ENCODE measurements at regions not wholly inside any gene's neighbourhood (a gene's known extent, or its start where the extent isn't known, plus 50 kb on each side); places are given as distances from the start of the nearest gene placed in this dataset.

GRCh38 chr21:35469498-35469897 is 420.4 kb upstream of the RUNX1 start:
- Histone ChIP-seq H4K20me1 (ENCODE audit: control insufficient read depth, insufficient read depth, insufficient read length) (no peaks in the 10 kb centered on the region), H3K4me1 (ENCODE audit: insufficient read depth, low read length) (peaks cover 2% of the 10 kb centered on the region; the same call in 1 of the 2 replicates), H3T11ph (ENCODE audit: low read length) (no peak overlapping the region), H2BK120ac (ENCODE audit: low read depth, low read length, poor library complexity, severe bottlenecking) (no peak overlapping the region), H2AFZ (ENCODE audit: low read length) (no peak overlapping the region), H4K5ac (ENCODE audit: insufficient read length, low read depth, low read length) (no peak overlapping the region), H3K9ac (ENCODE audit: extremely low read depth, insufficient read length, low read length) (no peak overlapping the region), H2BK12ac (ENCODE audit: insufficient read length, low read depth, low read length) (no peak overlapping the region), H4K91ac (ENCODE audit: insufficient read length, low read depth, low read length) (no peak overlapping the region), H3K27me3 (ENCODE audit: insufficient read depth, low read length) (no peaks in the 10 kb centered on the region), H3K9me3 (ENCODE audit: control insufficient read depth, low read depth, low read length) (no peaks in the 10 kb centered on the region), H3K4me2 (ENCODE audit: insufficient read depth, insufficient read length, low read length) (no peak overlapping the region), H3K4ac (ENCODE audit: low read depth, low read length) (no peak overlapping the region), H3K27ac (ENCODE audit: insufficient read length, low read depth, low read length) (no peak overlapping the region), H4K8ac (replicated peaks; ENCODE audit: insufficient read length, low read depth, low read length) (no peak overlapping the region), H2BK20ac (ENCODE audit: low read depth, low read length, poor library complexity, severe bottlenecking) (no peak overlapping the region), H3K79me2 (ENCODE audit: insufficient read depth, low read length) (no peaks in the 10 kb centered on the region), H2BK15ac (ENCODE audit: low read depth, low read length) (no peak overlapping the region), H3K14ac (ENCODE audit: insufficient read depth, low read length) (no peak overlapping the region), H2BK5ac (ENCODE audit: insufficient read length, low read length) (no peak overlapping the region), H3K79me1 (ENCODE audit: insufficient read depth, low read depth, low read length, poor library complexity, severe bottlenecking) (no peaks in the 10 kb centered on the region), H3K23ac (ENCODE audit: insufficient read length, low read depth, low read length) (no peak overlapping the region), H3K18ac (ENCODE audit: insufficient read length, low read depth, low read length) (no peak overlapping the region), H3K23me2 (ENCODE audit: insufficient read length, low read depth, low read length, poor library complexity, severe bottlenecking) (no peaks in the 10 kb centered on the region), H3K56ac (ENCODE audit: insufficient read length, low read depth, low read length) (no peak overlapping the region), H2AK5ac (ENCODE audit: insufficient read length, low read length) (no peak overlapping the region)
- peaks cover 4 to 22% of the 10 kb centered on the region in 2 experiments; a peak in 4 of 5 replicates for H3K9me3 Mint-ChIP-seq
- TF ChIP-seq CTCF (conservative IDR thresholded peaks at IDR 0.05) = no peak
- H3K4me3 Mint-ChIP-seq = no peak overlapping the region
- peaks cover 1 to 21% (median 15%) of the 10 kb centered on the region in 3 experiments for H3K36me3 Mint-ChIP-seq (ENCODE audit: insufficient read depth in 1 of 3, low read depth in 3 of 3)
- peaks cover 44 to 45% of the 10 kb centered on the region in 2 experiments for H3K4me1 Mint-ChIP-seq
- no peak overlapping the region for H3K27ac Mint-ChIP-seq
- WGBS (ENCODE audit: extremely low coverage, insufficient read length, low lambda C conversion rate) = no CpG with 5 or more reads among the region's 1 CpG
- DNase-seq = no peak
- peaks cover 4% of the 10 kb centered on the region; the same call in 1 of the 2 replicates for H3K27me3 Mint-ChIP-seq (ENCODE audit: low read depth)

Measured in H9 (cell line).